ENCODE measurements at regions not wholly inside any gene's neighbourhood (a gene's known extent, or its start where the extent isn't known, plus 50 kb on each side); places are given as distances from the start of the nearest gene placed in this dataset.

DNA sequence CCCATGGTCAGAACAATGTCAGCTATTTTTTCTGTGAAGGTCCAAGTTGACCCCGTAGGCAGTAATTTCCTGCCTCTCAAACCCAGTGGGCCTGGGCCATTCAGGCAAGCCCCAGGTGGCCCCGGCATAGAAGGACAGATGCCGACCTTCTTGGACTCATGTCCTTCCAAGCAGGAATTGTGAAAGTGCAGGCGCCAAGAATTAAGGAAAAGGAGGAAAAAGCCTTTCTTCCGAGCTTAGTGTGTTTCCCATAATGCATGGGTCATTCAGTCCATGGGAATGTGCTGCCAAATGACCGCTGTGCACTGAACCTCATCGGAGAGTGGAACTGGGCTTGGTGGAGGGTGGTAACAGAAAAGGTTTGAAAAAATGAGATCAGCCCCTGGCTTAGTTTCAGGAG, 196.5 kb upstream of the HS3ST1 start:
- Histone ChIP-seq H3K27me3 (ENCODE audit: control insufficient read depth, insufficient read depth, low read length) (no peaks in the 10 kb centered on the region), H4K5ac (ENCODE audit: low read depth, low read length) (no peak overlapping the region), H2BK20ac (ENCODE audit: low read depth, low read length) (peak overlapping the region; percentile 30; the same call in 1 of the 2 replicates), H3K4me1 (ENCODE audit: control insufficient read depth, insufficient read depth, low read length) (peaks cover 16% of the 10 kb centered on the region), H2BK120ac (ENCODE audit: low read depth, low read length) (peak overlapping the region; percentile 18; the same call in 1 of the 2 replicates), H3K27ac (ENCODE audit: insufficient read depth, low read length) (no peak overlapping the region), H2AK9ac (replicated peaks; ENCODE audit: low read depth, low read length, poor library complexity) (no peak overlapping the region), H3K4ac (ENCODE audit: low read depth, low read length) (no peak overlapping the region; the same call in 1 of the 2 replicates), H3K36me3 (ENCODE audit: control insufficient read depth, insufficient read depth, low read length) (no peaks in the 10 kb centered on the region), H3K9me3 (ENCODE audit: control insufficient read depth, insufficient read depth, low read length) (peaks cover 3% of the 10 kb centered on the region; the same call in 1 of the 2 replicates), H4K8ac (ENCODE audit: low read depth in 2 of 2, low read length in 2 of 2) (no peak overlapping the region), H4K20me1 (ENCODE audit: insufficient read depth, low read length) (no peaks in the 10 kb centered on the region), H3K9me1 (ENCODE audit: insufficient read depth, low read length) (no peaks in the 10 kb centered on the region), H2AK5ac (ENCODE audit: low read depth, low read length) (no peak overlapping the region; the same call in 1 of the 2 replicates), H3K14ac (replicated peaks; ENCODE audit: low read depth, low read length) (no peak overlapping the region), H3K9ac (ENCODE audit: low read depth, low read length) (no peak overlapping the region), H3K79me1 (ENCODE audit: low read depth in 1 of 2, low read length in 2 of 2) (no peaks in the 10 kb centered on the region), H3K18ac (ENCODE audit: low read depth, low read length) (no peak overlapping the region), H3K23ac (ENCODE audit: low read depth, low read length) (no peak overlapping the region), H3K4me2 (ENCODE audit: low read depth, low read length) (no peak overlapping the region), H3K4me3 (ENCODE audit: insufficient read depth, low read depth, low read length) (no peak overlapping the region), H2BK5ac (ENCODE audit: low read depth, low read length, poor library complexity, severe bottlenecking) (no peak overlapping the region), H2BK15ac (ENCODE audit: low read depth, low read length) (0 out of 3 replicates have a peak overlapping the region, but pooled peaks have one; percentile 14), H4K91ac (ENCODE audit: insufficient read depth, low read depth, low read length) (peak overlapping the region; percentile 41; the same call in 1 of the 2 replicates), H3K56ac (ENCODE audit: extremely low read depth, insufficient read depth, low read length) (no peak overlapping the region), H2AFZ (replicated peaks; ENCODE audit: low read length, poor library complexity) (no peak overlapping the region)
- in situ Hi-C loops (cut with MboI; ENCODE audit: low sequenced_read_pairs) = no loop called here
- ATAC-seq (ENCODE audit: low read depth) = no peak
- ChIA-PET CTCF (no interaction called here), POLR2A (ENCODE audit: unreplicated experiment) (no interaction called here)
- BruUV-seq (replicated peaks) = no TSS peak
- WGBS, 2 experiments (ENCODE audit: extremely low coverage in 2 of 2, insufficient read length in 1 of 2) = 90% methylated on average over 4 of the region's 7 CpGs; no CpG with 5 or more reads in 1 of the 2 experiments
- dilution Hi-C loops (cut with HindIII; ENCODE audit: low sequenced_read_pairs, unreplicated experiment) = no loop called here
- intact Hi-C loops (cut with micrococcal nuclease) = loop anchor here (5.0 to 10.0 kb wide), 2 partner anchors 87 to 1040 kb away; no protein-coding TSS in a partner anchor
- no peak for TF ChIP-seq FOS (IDR thresholded peaks at IDR 0.05; ENCODE audit: low read depth, low read length)
- no peak for TF ChIP-seq NFE2L2 (IDR thresholded peaks at IDR 0.05; ENCODE audit: low read depth, low read length)
- TF ChIP-seq POLR2A (IDR thresholded peaks at IDR 0.05; ENCODE audit: low read depth, low read length) = no peak
- TF ChIP-seq, protein P1, sequence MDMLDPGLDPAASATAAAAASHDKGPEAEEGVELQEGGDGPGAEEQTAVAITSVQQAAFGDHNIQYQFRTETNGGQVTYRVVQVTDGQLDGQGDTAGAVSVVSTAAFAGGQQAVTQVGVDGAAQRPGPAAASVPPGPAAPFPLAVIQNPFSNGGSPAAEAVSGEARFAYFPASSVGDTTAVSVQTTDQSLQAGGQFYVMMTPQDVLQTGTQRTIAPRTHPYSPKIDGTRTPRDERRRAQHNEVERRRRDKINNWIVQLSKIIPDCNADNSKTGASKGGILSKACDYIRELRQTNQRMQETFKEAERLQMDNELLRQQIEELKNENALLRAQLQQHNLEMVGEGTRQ (IDR thresholded peaks at IDR 0.05; ENCODE audit: low read depth, low read length) = no peak
- no peak for TF ChIP-seq CHD1 (IDR thresholded peaks at IDR 0.05; ENCODE audit: low read depth, low read length)
- TF ChIP-seq RFX5 (IDR thresholded peaks at IDR 0.05; ENCODE audit: low read depth, low read length) = no peak
- no peak for TF ChIP-seq MAFK (IDR thresholded peaks at IDR 0.05; ENCODE audit: low read depth, low read length)
- no peak for TF ChIP-seq MXI1 (IDR thresholded peaks at IDR 0.05; ENCODE audit: borderline replicate concordance, low read depth, low read length)
- TF ChIP-seq RAD21 (IDR thresholded peaks at IDR 0.05; ENCODE audit: low read length) = no peak
- no peak for TF ChIP-seq BHLHE40 (IDR thresholded peaks at IDR 0.05; ENCODE audit: low read depth, low read length)
- no peak for TF ChIP-seq SMC3 (IDR thresholded peaks at IDR 0.05; ENCODE audit: low read depth, low read length)
- no peak for TF ChIP-seq CEBPB (IDR thresholded peaks at IDR 0.05; ENCODE audit: low read depth, low read length)
- TF ChIP-seq, protein P2, sequence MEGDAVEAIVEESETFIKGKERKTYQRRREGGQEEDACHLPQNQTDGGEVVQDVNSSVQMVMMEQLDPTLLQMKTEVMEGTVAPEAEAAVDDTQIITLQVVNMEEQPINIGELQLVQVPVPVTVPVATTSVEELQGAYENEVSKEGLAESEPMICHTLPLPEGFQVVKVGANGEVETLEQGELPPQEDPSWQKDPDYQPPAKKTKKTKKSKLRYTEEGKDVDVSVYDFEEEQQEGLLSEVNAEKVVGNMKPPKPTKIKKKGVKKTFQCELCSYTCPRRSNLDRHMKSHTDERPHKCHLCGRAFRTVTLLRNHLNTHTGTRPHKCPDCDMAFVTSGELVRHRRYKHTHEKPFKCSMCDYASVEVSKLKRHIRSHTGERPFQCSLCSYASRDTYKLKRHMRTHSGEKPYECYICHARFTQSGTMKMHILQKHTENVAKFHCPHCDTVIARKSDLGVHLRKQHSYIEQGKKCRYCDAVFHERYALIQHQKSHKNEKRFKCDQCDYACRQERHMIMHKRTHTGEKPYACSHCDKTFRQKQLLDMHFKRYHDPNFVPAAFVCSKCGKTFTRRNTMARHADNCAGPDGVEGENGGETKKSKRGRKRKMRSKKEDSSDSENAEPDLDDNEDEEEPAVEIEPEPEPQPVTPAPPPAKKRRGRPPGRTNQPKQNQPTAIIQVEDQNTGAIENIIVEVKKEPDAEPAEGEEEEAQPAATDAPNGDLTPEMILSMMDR (conservative IDR thresholded peaks at IDR 0.05; ENCODE audit: low read depth, low read length) = no peak
- no peak for TF ChIP-seq MAZ (IDR thresholded peaks at IDR 0.05; ENCODE audit: borderline replicate concordance, low read depth, low read length)
- no peak for TF ChIP-seq RCOR1 (IDR thresholded peaks at IDR 0.05; ENCODE audit: insufficient replicate concordance, low read length)
- no peak for DNase-seq
